SJSA1 (cell line): ENCODE measurements at regions not wholly inside any gene's neighbourhood (a gene's known extent, or its start where the extent isn't known, plus 50 kb on each side); places are given as distances from the start of the nearest gene placed in this dataset.

Experiments
- DNase-seq, 2 experiments: peaks; one replicate each; pipeline ENCODE4 v3.0.0-alpha.2; 2015 to 2020; ENCODE audit warnings: low spot score in 2 of 2, low read depth in 1 of 2
- H3K27ac ChIP-seq: fragments of 250-450 bp; sonication (Bioruptor Pico); 2 replicates; pipeline ENCODE4 v1.5.1; 2020; ENCODE audit warnings: mild to moderate bottlenecking, moderate library complexity
- H3K27me3 ChIP-seq: fragments of 250-450 bp; sonication (Bioruptor Pico); replicated peaks from 2 replicates; pipeline ENCODE4 v1.5.1; 2020; ENCODE audit warnings: mild to moderate bottlenecking, moderate library complexity
- H3K36me3 ChIP-seq: fragments of 250-450 bp; sonication (Bioruptor Pico); 2 replicates; pipeline ENCODE4 v1.5.1; 2020; ENCODE audit warnings: mild to moderate bottlenecking
- H3K4me1 ChIP-seq: fragments of 250-450 bp; sonication (Bioruptor Pico); replicated peaks from 2 replicates; pipeline ENCODE4 v1.6.1; 2021; ENCODE audit warnings: mild to moderate bottlenecking
- H3K4me3 ChIP-seq: fragments of 250-450 bp; sonication (Bioruptor Pico); 2 replicates; pipeline ENCODE4 v1.5.1; 2020; ENCODE audit warnings: mild to moderate bottlenecking
- H3K9me3 ChIP-seq: fragments of 250-450 bp; sonication (Bioruptor Pico); replicated peaks from 2 replicates; pipeline ENCODE4 v1.5.1; 2020; ENCODE audit warnings: mild to moderate bottlenecking

DNA sequence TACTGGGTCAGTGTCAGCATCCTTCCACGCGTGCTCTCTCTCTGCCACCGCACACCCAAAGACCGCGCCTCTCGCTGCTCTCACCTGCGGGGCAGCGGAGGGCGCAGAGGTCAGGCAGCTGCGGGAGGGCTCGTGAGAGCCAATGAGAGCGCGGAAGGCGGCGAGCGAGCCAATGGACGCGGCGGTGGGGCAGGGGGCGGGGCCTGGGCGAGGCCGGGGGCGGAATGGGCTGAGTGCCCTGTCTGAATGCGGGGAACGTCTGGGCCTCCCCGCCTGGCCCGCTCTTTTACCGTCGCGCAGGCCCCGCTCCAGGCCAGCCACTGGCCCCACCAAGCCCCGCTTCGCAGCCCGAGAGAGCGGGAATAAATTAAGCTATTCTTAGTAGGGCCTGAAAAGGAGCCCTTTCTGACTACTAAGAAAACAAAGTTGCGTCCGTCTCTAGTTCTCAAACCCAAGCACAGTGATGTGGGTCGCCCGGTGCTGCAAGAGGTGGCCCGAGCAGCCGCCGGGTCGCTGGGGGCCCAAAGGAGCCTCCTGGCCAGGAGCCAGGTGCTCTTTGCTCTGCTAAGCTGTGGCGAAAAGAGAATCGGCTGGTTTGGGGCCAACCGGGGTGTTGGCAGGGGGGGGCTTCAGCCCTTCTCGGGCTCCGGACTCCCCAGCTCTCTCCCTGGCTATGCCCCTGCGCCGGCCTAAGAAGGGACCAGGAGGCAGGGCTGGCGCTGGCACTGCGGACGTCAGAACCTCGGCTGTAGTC is 81.1 kb upstream of the GLI2 start:
- DNase-seq, result peak in 1 of 2 experiments; percentile 36
- Histone ChIP-seq H3K27ac (no peak overlapping the region), H3K4me3 (no peak overlapping the region), H3K4me1 (no peaks in the 10 kb centered on the region), H3K27me3 (no peaks in the 10 kb centered on the region; the same call in 1 of the 2 replicates), H3K36me3 (no peaks in the 10 kb centered on the region), H3K9me3 (peaks cover 17% of the 10 kb centered on the region)

DNA sequence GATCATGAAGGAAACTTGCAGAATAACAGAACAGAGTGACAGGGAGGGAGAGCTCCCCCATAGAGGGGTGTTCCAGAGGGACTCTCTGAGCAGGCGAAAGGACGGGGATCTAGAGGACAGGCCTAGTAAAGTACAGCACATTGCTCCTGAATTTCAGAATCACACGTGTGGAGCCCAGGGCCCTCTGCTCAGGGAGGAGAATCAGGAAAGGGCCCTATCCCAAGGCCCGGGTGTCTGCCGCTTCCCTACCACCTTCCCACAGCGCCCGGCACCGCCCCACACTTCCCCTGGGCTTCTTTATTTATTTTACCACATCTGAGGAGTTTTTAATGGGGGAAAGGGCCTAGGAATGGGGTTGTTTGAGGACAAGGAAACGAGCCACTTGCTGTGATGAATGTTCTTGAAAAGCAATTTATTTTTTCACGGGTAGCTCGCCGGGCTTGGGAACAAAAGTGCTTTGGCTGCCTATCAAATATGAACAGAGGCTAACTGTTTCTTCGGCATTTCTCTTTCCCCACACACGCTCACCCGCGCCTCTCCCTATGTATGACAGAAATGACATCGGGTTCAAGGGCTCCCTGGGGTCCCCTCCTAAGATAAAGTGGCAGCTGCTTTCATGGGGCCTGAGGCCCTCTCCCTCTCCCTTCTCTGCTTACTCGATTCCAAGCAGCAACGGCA is 79.3 kb upstream of the GLI2 start:
- no peak overlapping the region for H3K27ac ChIP-seq
- DNase-seq, result peak in 1 of 2 experiments; percentile 17
- no peaks in the 10 kb centered on the region for H3K36me3 ChIP-seq
- H3K4me3 ChIP-seq, result no peak overlapping the region
- H3K27me3 ChIP-seq, result no peaks in the 10 kb centered on the region; the same call in 1 of the 2 replicates
- peaks cover 7% of the 10 kb centered on the region; the same call in 1 of the 2 replicates for H3K9me3 ChIP-seq
- no peaks in the 10 kb centered on the region for H3K4me1 ChIP-seq

DNA sequence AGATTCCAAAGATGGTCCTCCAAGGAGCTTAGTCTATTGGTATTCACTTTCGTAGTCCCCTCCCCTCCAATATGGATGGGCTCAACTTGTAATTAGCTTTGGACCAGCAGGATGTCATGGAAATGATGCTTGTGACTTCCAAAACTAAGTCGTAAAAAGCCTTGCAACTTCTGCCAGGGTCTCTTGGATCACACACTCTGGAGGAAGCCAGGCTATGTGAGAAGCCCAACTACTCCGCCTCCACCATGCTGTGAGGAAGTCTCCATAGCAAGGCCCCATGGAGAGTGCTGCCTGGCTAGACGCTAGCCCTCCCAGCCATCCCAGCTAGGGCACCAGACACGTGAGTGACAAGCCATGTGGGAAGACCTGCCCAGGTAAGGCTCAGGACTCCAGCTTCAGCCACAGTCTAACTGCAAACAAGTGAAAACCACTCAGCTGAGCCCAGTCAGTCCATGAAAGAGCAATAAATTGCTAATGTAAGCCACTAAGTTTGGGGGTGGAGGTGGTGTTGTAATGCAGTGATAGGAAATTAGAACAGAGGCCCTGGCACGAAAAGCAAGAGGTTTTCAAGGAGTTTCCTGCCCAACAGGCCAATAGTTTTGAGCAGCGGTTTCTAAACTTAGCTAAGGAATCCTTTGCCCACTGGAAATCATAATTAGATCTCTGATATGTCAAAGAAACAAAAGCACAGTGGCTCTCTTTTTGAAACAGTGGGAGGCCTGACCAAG is 77.5 kb upstream of the GLI2 start:
- no peak for DNase-seq
- H3K27me3 ChIP-seq, result no peaks in the 10 kb centered on the region; the same call in 1 of the 2 replicates

GRCh38 chr2:120658770-120659158 is 76.9 kb upstream of the GLI2 start:
- H3K36me3 ChIP-seq, result no peaks in the 10 kb centered on the region
- no peaks in the 10 kb centered on the region for H3K9me3 ChIP-seq
- no peaks in the 10 kb centered on the region for H3K4me1 ChIP-seq
- no peak overlapping the region for H3K27ac ChIP-seq
- H3K27me3 ChIP-seq, result no peaks in the 10 kb centered on the region; the same call in 1 of the 2 replicates
- peak in 1 of 2 experiments; percentile 19 for DNase-seq
- no peak overlapping the region for H3K4me3 ChIP-seq

More for the DNA sequence above, 77.5 kb upstream of the GLI2 start:
- Histone ChIP-seq H3K4me1 (no peaks in the 10 kb centered on the region), H3K36me3 (no peaks in the 10 kb centered on the region), H3K27ac (no peak overlapping the region), H3K9me3 (no peaks in the 10 kb centered on the region), H3K4me3 (no peak overlapping the region)

- DNase-seq, result no peak
- H3K9me3 ChIP-seq, result no peaks in the 10 kb centered on the region
- no peaks in the 10 kb centered on the region; the same call in 1 of the 2 replicates for H3K27me3 ChIP-seq
- H3K4me3 ChIP-seq, result no peak overlapping the region
- H3K4me1 ChIP-seq, result no peaks in the 10 kb centered on the region
- no peaks in the 10 kb centered on the region for H3K36me3 ChIP-seq
- no peak overlapping the region for H3K27ac ChIP-seq
Measured at GRCh38 chr2:120659275-120659977, 76.2 kb upstream of the GLI2 start.

GRCh38 chr2:120660056-120660694 is 75.5 kb upstream of the GLI2 start:
- Histone ChIP-seq H3K9me3 (no peaks in the 10 kb centered on the region), H3K36me3 (no peaks in the 10 kb centered on the region), H3K4me1 (no peaks in the 10 kb centered on the region), H3K4me3 (no peak overlapping the region), H3K27me3 (no peaks in the 10 kb centered on the region; the same call in 1 of the 2 replicates), H3K27ac (no peak overlapping the region)
- DNase-seq, result no peak

- H3K36me3 ChIP-seq, result no peaks in the 10 kb centered on the region
- DNase-seq, result no peak
- H3K27ac ChIP-seq, result no peak overlapping the region
- no peak overlapping the region for H3K4me3 ChIP-seq
- no peaks in the 10 kb centered on the region; the same call in 1 of the 2 replicates for H3K27me3 ChIP-seq
- no peaks in the 10 kb centered on the region for H3K9me3 ChIP-seq
- H3K4me1 ChIP-seq, result no peaks in the 10 kb centered on the region
Measured at GRCh38 chr2:120660771-120661459, 74.8 kb upstream of the GLI2 start.

DNA sequence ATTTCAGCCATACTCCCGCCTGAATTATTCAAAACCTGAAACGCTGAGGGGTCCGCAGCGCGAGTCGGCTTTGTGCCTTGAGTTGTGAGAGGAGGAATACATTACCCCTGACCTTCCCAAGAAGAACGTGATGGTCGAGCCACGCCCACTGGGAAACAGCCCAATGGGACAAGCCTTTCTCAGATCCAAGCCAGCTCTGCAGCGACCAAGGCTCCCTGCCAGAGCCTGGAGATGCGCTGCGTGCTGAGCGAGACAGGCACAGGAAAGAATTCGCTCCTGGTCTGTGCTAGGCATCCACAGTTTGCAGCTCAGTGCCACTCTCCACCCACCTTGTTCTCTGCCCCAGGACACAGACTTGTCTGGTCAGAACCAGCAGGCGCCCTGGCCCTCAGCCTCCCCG is 74.1 kb upstream of the GLI2 start:
- DNase-seq, result no peak
- no peaks in the 10 kb centered on the region for H3K36me3 ChIP-seq
- H3K27ac ChIP-seq, result no peak overlapping the region
- no peaks in the 10 kb centered on the region for H3K4me1 ChIP-seq
- H3K9me3 ChIP-seq, result peaks cover 4% of the 10 kb centered on the region
- H3K27me3 ChIP-seq, result no peaks in the 10 kb centered on the region
- H3K4me3 ChIP-seq, result no peak overlapping the region

DNA sequence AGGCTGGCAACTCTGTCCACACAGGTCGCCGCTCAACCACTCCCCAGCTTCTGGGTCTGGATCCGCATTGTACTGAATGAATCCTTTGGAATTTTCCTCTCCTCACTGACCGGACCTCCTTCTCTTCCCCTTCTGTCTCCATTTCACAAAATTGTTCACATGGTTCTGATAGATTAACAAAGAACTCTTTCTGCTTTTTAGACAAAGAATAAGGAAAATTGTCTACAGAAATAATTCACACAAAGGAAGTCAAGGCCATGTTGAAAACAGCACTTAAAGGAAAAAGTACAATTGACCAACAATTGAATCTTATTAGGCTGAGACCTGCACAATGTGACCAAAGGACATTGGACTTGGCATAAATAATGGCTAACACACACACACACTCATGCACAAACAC is 73.6 kb upstream of the GLI2 start:
- Histone ChIP-seq H3K27ac (no peak overlapping the region), H3K27me3 (no peaks in the 10 kb centered on the region), H3K4me1 (no peaks in the 10 kb centered on the region), H3K36me3 (no peaks in the 10 kb centered on the region), H3K9me3 (peaks cover 8% of the 10 kb centered on the region), H3K4me3 (no peak overlapping the region)
- no peak for DNase-seq

- DNase-seq, result peak in 1 of 2 experiments; percentile 31
- H3K4me3 ChIP-seq, result no peak overlapping the region
- H3K9me3 ChIP-seq, result peaks cover 8% of the 10 kb centered on the region
- no peaks in the 10 kb centered on the region for H3K36me3 ChIP-seq
- no peaks in the 10 kb centered on the region for H3K4me1 ChIP-seq
- no peak overlapping the region for H3K27ac ChIP-seq
- H3K27me3 ChIP-seq, result no peaks in the 10 kb centered on the region
Measured at GRCh38 chr2:120662746-120663145, 72.9 kb upstream of the GLI2 start.

DNA sequence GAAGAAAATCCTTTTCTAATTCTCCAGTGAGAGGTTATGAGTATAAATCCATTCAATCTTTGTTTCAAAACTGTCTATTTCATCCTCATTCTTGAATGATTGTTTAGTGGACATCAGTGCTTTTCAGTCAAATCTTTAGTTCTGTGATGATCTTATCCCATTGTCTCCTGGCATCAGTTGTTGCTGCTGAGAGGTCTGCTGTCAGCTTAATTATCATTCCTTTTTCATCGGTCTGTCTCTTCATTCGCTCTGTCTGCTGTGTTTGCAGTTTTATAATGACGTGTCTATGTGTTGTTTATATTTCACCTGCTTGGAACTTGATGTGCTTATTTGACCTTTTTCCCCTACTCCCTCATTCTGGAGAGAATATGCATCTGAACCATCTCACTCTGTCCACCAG is 69.2 kb upstream of the GLI2 start:
- no peaks in the 10 kb centered on the region for H3K27me3 ChIP-seq
- no peaks in the 10 kb centered on the region for H3K36me3 ChIP-seq
- H3K9me3 ChIP-seq, result peaks cover 11% of the 10 kb centered on the region
- H3K27ac ChIP-seq, result no peak overlapping the region
- no peak overlapping the region for H3K4me3 ChIP-seq
- DNase-seq, result no peak
- peaks cover 9% of the 10 kb centered on the region for H3K4me1 ChIP-seq

- Histone ChIP-seq H3K4me3 (no peak overlapping the region), H3K27me3 (no peaks in the 10 kb centered on the region), H3K27ac (no peak overlapping the region), H3K4me1 (peaks cover 9% of the 10 kb centered on the region), H3K9me3 (peaks cover 11% of the 10 kb centered on the region), H3K36me3 (no peaks in the 10 kb centered on the region)
- peak in 1 of 2 experiments; percentile 12 for DNase-seq
Measured at GRCh38 chr2:120667981-120668380, 67.7 kb upstream of the GLI2 start.
